Activated T-helper 9 cell treated with anti-CD3 and anti-CD28 coated beads, Interleukin-2, amount 50 U/mL, for 16 hours (primary cell): ENCODE measurements at regions not wholly inside any gene's neighbourhood (a gene's known extent, or its start where the extent isn't known, plus 50 kb on each side); places are given as distances from the start of the nearest gene placed in this dataset.
"Not testable (repeated sequence)": the region's sequence is repeated elsewhere in the genome, so short reads cannot be mapped to it uniquely, and the experiment has no call there.

Experiments
- DNase-seq: peaks from one replicate; pipeline ENCODE4 v3.0.0-alpha.2; 2020; ENCODE audit warnings: low read depth

DNA sequence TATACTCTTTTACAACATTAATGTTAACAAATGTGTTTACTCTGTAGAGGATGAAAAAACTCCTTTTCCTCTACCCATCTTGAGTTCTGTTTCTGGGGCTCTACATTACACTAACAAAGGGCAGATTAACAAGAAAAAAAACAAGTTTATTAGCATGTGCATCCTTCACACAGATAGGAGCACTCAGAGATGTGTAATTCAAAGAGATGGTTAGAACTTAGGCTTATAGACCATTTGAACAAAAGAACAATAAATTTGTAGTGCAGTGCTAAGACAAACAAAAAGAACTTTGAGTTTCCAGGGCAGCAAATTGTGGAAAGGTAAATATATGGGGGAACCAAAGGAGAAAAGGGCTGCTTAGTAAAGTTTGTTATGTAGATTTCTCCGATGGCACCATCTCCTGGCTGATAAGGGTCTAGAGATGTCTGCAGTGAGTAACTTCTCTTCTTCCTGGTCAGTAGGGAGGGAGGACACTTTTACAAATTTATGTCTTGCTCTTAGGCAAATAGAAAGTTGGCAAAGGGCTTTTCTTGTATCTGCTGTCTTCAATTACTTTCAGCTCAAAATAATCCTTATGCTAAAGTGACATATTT, 1249.9 kb upstream of the TENM3 start:
- DNase-seq, result no peak

DNA sequence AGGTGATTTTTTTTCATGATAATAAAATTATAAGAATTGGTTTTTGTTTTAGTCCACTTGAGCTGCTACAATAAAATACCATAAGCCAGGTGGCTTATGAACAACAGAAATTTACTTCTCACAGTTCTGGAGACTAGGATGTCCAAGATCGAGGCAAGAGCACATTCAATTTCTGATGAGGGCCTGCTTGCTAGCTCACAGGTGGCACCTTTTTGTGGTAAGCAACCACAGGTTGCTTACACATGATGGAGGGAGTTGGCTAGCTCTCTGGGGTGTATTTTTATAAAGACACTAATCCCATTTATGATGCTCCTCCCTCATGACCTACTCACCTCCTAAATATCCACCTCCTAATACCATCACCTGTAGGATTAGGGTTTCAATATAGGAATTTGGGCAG, 1248.5 kb upstream of the TENM3 start:
- DNase-seq, result no peak

DNA sequence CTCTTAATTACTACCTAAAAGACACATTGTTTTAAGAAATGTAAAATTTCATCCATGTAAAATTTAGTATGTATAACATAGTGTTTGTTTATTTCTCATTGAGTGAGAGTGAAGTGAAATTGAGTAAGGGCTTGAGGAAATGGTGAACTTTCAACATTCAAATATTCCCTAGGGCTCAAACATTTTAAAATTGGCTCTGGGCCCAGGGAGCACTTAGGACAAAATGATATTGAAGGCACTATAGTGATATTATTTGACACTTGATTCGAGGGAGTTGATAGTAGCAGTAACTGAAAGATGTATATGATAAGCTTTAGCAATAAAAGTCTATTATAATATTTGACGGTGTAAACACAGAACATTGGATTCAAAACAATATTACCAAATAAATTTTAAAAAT, 1244.0 kb upstream of the TENM3 start:
- DNase-seq, result no peak

DNA sequence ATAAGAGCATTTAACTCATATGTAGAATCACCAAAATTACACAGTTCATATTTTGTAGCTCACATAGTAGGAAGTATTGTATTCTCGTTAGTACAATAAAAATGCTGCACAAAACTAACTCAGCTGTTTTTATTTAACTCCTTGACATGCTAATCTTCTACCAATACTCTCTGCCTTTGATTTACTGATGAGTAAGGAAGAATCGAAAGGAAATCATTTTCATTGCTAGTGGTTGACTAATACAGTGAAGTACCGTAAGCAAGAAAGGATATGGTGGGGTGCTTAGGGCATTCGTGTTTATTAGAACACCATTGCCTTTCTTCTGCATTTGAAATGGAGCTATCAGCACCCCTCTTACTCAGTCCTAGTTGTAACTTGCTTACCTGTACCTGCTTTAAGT, 1239.1 kb upstream of the TENM3 start:
- no peak for DNase-seq

DNA sequence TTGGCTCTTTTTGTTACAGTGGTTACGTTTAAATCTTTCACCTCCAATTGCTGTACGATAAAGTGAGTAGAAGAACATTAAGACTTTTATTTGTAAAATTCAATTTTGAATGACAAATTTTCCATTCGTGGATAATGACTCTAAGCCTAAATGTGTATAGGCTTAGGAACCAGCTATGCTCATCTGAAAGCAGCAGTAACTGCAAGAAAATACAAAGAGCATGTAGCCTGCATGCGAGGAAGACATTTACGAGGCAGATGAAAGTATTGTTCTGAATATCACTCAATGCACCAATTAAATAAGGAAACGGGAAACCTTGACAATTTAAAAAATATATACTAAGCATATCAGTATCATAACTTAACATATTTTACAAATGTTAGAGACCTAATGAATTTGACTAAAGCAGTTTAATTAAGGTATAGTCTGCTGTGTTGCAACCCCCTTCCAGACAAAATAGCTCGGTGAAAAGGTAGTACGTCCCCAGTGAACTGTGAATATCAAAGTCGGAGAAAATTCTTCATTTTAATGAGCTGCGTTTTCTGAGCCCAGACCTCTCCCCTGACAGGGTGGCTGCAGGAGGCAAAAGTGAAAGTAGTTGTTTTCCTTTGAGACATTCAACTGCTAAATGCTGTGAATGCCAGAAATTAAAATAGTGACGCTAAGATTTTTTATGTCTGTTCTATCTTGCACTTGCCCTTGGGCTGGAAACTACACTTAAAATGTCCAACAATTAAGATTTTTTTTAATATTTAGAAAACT, 1236.5 kb upstream of the TENM3 start:
- DNase-seq, result no peak

DNA sequence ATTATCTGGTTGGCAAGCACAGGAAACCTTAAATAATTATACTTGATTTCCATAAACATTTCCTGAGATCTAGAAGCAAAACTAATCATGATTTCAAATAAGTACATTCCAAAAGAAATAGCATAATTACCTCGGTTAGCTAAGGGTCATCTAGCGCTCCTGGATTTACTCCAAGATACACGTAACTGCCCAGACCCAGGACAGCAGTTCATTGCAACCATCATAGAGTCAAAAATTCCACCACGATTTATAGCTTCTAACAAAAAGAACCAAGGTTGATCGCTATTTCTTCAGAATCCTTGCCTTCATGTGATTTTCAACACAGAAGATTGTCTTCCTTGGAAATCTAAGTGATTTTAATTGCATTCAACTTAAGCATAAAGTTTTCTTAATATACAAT, 1235.5 kb upstream of the TENM3 start:
- DNase-seq, result no peak

DNA sequence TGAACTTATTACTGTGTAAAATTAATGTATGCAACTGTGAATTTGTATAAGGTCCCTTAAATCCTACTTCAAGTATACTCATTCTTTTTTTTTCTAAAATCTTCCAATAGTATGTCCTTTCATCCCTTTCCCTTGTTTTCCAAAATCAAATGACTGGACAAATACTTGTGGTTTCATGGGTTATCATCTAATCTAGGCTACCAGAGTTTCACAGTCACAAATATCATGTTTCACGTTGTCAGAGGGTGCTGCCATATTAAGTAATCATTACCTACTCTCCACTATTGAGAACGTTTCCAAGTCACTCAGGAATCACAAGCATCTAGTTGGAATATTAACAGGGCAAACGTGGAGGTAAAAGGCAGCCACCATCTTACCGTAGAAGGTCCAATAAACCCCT, 1235.0 kb upstream of the TENM3 start:
- no peak for DNase-seq

DNA sequence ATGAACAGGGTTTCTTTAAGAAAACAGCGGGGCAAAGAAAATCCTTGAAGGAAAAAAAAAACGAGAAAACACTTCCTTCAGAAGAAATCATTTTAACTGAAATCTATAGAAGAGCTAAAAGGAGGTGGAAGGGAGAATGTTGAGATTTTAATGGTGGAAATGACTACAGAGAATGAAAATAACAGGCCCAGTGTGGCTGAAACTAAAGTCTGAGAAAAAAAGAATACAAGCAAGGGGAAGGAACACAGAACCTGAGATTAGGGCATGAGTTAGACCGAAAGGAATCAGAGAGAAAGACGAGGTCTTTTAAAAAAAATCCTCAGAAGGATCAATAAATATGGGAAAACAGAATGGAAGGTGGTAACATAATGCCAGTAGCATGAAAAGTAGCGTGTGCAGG, 1230.0 kb upstream of the TENM3 start:
- DNase-seq, result no peak

DNA sequence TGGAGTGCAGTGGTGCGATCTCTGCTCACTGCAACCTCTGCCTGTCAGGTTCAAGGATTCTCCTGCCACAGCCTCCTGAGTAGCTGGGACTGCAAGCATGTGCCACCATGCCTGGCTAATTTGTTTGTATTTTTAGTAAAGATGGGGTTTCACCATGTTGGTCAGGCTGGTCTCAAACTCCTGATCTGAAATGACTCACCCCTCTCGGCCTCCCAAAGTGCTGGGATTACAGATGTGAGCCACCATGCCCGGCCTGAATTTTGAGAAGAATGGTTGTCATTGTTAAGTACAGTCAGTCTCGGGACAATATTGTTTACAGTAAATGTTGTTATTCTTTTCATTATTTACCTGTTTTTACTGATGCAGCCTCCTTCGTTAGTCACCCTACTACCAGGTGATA, 1226.2 kb upstream of the TENM3 start:
- DNase-seq, result no peak

DNA sequence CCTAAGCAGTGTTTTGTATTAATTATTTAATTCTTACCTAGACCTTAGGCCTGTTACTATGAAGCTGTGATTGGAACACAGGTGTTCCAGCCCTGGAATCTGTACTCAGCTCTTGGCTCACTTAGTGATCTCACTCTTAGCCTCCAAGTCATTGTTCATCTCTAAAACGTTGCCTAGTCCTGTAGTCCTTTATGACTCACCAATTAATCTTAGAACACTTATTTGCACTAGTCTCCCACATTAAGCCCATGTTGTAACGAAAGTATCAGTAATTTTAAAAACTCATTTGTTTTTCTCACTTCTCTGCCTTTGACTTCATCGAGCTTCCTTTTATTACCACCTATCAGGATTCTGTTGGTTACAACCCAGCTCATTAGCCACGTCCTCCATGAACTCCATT, 1224.7 kb upstream of the TENM3 start:
- no peak for DNase-seq

DNA sequence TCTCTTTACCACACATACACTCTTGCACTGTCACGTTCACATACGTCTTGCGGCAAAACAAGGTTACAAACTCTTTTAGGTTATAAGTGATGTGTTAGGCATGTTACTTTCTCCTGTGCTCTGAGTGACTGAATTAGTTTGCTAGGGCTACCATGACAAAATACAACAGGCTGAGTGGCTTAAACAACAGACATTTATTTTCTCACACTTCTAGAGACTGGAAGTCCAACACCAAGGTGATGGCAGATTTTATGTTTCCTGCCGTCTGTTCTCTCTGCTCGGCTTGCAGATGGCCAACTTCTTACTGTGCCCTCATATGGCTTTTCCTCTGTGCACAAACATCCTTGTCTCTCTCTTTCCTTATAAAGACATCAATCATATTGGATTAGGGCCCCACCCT, 1224.3 kb upstream of the TENM3 start:
- DNase-seq, result no peak

DNA sequence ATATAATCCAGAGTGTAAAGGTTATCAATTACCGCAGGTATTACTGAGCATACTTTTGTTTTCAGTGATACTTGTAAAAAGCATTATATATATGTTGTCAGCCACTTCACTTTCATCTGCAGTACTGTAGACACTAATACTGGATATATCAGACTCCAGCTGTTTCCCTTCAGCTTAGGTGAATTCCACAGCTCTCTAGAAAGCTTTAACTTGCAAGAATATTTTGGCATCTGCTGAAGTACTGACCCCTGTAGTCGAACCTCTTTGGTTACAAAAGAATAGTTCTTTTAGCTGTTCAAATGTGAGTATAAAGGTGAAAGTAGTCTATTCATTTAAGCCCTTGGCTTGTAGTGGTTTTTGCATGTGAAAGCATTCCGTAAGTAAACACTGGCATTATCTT, 1222.7 kb upstream of the TENM3 start:
- no peak for DNase-seq

DNA sequence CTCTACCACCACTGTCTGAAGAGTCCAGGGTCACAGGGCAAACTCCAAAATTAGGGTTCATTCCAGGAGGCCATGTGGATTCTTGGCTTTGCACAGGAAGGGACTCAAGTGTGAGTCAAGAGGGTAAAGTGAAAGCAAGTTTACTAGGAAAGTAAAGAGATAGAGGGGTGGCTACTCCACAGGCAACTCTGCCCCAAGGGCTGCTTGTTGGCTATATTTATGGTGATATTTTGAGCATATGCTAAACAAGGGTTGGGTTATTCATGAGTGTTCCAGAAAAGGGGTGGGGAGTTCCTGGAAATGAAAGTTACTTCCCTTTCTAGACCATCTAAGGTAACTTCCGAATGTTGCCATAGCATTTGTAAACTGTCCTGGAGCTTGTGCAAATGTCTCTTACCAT, 1222.0 kb upstream of the TENM3 start:
- no peak for DNase-seq

DNA sequence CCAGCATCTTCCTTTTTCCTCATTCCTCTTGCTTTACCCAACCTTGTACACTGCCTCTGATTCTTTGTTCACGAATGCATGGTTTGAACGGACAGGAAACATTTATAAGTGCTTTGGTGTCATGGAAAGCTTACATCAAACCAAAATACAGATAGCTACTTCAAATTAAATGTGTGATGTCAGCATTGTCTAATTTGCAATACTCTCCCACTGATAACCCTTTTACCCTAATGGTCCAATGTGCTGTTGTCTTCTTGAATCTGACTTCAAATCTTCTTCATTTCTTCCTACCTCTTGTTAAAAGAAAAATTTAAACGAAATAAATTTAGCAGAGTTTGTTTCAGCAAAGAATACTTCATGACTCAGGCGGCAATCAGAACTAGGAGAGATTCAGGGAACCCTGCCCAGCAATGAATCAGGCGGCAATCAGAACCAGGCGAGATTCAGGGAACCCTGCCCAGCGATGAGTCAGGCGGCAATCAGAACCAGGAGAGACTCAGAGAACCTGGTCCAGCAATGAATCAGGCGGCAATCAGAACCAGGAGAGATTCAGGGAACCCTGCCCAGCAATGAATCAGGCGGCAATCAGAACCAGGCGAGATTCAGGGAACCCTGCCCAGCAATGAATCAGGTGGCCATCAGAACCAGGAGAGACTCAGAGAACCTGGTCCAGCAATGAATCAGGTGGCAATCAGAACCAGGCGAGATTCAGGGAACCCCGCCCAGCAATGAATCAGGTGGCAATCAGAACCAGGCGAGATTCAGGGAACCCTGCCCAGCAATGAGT, 1212.9 kb upstream of the TENM3 start:
- not testable (repeated sequence) for DNase-seq

DNA sequence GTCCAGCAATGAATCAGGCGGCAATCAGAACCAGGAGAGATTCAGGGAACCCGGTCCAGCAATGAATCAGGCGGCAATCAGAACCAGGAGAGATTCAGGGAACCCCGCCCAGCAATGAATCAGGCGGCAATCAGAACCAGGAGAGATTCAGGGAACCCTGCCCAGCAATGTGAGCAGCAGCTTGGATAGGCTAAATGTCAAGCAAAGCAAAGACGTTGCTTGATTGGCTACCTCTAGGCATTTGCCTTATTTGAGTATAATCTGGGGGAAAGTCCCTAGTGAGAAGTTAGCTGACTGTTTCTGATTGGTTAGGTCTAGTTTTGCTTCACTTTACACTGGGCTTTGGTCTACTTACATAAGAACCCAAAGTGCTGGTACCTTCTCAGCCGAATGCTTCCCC, 1212.2 kb upstream of the TENM3 start:
- no peak for DNase-seq

DNA sequence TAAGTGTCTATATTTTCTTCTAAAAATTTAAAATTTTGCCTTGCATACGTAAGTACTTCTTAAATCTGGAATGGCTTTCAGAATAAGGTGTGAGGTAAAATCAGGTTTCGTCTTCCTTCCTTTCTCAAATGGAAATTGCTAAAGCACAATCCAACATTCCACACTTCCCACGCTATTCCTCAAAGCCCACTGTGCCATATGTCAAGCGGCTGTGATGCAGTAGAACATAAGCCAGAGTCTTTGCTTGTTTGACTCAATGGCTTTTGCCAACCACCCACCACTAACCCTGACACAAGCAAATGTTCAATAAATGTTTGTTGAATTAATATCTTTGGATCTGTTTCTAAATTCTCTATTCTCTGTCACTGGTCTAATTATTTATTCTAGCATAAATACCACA, 1199.7 kb upstream of the TENM3 start:
- DNase-seq, result no peak

DNA sequence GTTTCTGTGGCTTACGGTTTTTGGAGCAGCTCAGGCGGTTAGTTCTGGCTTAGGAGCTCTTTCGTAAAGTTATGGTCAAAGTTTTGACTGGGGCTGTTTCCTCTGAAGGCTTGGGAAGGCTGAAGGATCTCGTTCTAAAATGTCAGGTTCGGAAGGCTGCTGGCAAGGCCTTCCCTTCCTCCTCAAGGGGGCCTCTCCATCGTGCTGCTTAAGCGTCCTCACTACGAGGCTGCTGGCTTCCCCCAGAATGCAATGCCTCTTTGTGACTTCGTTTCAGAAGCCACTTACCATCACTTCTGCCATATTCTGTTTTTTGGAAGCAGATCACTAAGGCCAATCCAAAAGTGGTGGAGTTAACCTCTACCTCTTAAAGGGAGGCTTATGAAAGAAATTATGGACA, 1196.4 kb upstream of the TENM3 start:
- no peak for DNase-seq

DNA sequence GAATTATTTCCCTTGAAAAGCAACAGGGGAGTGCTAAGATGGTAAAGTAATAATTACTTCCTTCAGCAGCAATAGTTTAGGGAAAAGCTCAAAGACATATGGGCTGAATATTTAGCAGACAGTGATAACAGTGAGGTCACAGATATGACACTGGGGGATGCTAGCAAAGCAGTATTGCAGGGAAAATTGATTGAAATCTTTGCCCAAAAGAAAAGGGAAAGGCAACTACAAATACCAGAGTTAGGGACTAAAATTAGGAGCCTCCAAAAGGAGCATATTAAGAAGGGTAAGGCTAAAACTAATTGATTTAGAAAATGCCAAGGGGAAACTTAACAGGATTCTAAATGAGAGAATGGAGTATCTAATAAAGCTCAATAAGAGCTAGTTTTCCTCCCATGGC, 1191.3 kb upstream of the TENM3 start:
- DNase-seq, result no peak

DNA sequence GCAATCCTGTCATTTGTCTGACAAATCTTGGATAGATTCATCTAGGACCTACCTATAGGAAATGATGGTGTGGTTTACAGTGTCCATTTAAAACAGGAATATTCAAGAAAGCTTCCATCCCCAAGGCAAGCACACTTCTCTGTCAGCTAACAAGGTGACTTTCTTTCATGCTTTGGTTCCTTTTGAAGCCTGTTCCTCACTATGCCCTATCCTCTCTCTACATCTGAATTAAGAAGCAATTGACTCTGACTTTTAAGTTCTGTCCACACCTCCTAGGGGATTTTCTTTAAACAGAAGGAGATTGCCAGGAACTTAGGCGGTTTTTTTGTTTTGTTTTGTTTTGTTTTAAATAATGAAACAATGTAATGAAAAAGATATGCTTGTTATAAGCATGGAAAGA, 1181.4 kb upstream of the TENM3 start:
- no peak for DNase-seq

DNA sequence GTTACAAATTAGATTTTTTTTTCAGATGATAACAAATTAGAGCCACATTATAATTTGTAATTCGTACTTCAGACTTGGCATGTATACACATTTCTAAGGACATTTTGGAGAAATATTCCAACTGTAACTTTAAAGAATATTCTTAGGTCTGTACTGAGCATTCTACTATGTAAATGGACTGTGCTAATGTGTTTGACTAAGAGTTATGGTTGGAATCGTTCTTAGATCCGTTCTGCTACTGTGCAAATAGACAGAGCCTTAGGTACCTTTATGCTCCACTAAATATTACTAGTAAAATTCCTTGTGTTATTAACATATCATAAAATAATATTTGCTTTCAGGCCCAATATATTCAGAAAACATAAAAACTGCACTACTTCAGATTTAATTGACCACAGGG, 1180.0 kb upstream of the TENM3 start:
- DNase-seq, result no peak

DNA sequence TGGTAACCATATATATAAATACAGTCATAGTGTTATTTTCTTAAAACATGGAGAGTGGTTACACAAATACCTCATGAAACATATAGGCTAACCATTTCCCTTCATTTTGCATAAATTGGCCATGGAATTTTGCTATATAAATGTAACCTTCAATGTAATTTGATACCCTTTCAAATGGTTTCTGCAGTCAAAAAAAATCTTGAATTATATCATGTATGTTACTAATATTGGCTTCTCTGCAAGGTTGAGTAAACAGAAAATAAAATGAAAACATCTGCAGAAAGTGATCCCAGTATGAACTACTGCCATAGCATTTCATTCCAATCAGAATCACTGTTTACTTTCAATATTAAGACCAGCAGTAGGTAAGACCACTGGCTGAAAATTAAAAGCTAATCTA, 1165.9 kb upstream of the TENM3 start:
- DNase-seq, result no peak

DNA sequence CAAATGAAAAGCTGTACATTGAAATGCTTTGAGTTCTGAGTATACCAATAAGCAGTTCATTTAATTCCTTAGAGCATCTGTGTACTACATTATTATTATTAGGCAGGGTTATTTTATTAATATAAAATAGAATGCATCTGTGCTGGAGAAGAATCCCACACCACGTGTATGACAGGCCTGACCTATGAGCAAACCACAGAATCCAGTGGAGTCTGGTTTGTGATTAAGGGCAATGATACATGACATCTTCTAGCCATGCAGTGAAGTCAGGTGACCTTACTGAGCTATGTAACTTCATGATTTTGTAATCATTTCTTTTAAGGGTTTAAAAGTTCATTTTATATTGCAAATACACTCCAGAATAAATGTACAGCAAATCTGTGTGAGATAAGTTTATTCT, 1165.0 kb upstream of the TENM3 start:
- no peak for DNase-seq

DNA sequence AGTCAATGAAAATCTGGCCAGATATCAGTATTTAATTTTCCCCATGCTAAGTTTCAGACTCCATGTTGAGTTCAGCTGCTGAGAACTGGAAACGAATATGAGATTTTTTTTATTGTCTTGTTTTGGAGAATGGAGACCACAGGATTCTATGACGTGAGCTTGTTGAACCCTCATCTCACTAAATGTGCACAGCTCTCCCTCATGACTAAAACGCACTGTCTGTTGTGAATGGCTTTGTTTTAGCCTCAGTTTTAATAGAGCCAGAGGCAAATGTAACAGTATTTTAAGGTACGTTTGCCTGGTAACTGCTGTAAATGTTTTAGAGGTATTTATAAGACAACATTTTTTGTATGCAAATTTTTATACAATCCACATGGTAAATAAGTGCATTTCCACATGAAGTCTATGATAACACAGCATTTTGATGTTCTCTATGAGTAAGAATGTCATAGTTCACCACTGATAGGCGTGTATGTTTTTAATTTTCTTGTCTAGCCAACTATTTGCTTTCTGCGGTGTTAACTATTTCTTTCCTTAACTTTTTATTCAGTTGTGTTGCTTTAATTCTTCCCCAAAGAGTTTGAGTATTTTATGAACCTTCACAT, 1159.3 kb upstream of the TENM3 start:
- DNase-seq, result no peak
